Erythroblast (primary cell): ENCODE measurements at regions not wholly inside any gene's neighbourhood (a gene's known extent, or its start where the extent isn't known, plus 50 kb on each side); places are given as distances from the start of the nearest gene placed in this dataset.

ENCODE experiments used
- GATA1 ChIP-seq: IDR thresholded peaks from 2 replicates; pipeline ENCODE4 v1.6.1; 2011; ENCODE audit warnings: low read depth, mild to moderate bottlenecking, control low read depth, low read length, moderate library complexity
- POLR2A ChIP-seq: IDR thresholded peaks from 2 replicates; pipeline ENCODE4 v1.6.1; 2011; ENCODE audit warnings: mild to moderate bottlenecking, low read length

DNA sequence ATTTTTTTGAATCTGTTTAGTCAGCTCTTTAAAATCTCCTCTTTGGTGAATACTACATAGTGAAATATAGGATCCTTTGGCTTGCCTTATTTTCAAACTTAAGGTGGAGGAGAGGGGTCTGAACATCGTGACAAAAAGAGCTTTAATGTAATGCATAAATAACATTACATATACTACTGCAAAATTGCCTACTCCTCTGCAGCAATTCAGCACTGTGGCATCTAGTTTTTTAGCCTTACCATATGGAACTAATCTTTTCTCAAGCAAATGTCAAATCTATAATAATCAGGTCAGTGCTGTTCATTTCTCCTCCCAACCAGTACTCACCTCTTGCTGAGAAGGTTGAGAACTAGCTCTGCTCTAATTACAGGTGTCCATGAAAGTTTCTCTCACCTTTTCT, 394.0 kb upstream of the CDIN1 start:
- TF ChIP-seq POLR2A (no peak), GATA1 (no peak)
